ENCODE measurements at regions not wholly inside any gene's neighbourhood (a gene's known extent, or its start where the extent isn't known, plus 50 kb on each side); places are given as distances from the start of the nearest gene placed in this dataset.
A peak's percentile ranks its signal among the peaks of the same experiment; 100 is the strongest.
"Not testable (repeated sequence)": the region's sequence is repeated elsewhere in the genome, so short reads cannot be mapped to it uniquely, and the experiment has no call there.

GRCh38 chr12:33017029-33017428 lies 120.5 kb upstream of the PKP2 start:
- DNase-seq, result not testable (repeated sequence)

- no peak for DNase-seq
Measured at GRCh38 chr12:33012226-33012625, 115.6 kb upstream of the PKP2 start.

- no peak for DNase-seq
Measured at GRCh38 chr12:33006106-33006505, 109.5 kb upstream of the PKP2 start.

GRCh38 chr12:33000016-33000415 lies 103.4 kb upstream of the PKP2 start:
- no peak for DNase-seq

GRCh38 chr12:32997471-32997870 lies 100.9 kb upstream of the PKP2 start:
- peak; percentile 38 to 56 for DNase-seq

- DNase-seq, result no peak
Measured at GRCh38 chr12:32995623-32996022, 99.0 kb upstream of the PKP2 start.

GRCh38 chr12:32993404-32993803 lies 96.8 kb upstream of the PKP2 start:
- DNase-seq, result no peak

- DNase-seq, result no peak
Measured at GRCh38 chr12:32989705-32990104, 93.1 kb upstream of the PKP2 start.

GRCh38 chr12:32988982-32989381 lies 92.4 kb upstream of the PKP2 start:
- no peak for DNase-seq

- DNase-seq, result no peak
Measured at GRCh38 chr12:32987512-32987911, 90.9 kb upstream of the PKP2 start.

GRCh38 chr12:32983968-32984367 lies 87.4 kb upstream of the PKP2 start:
- DNase-seq, result peak; percentile 14 to 37

- DNase-seq, result no peak
Measured at GRCh38 chr12:32983332-32983731, 86.8 kb upstream of the PKP2 start.

GRCh38 chr12:32981139-32981538 lies 84.6 kb upstream of the PKP2 start:
- no peak for DNase-seq

- DNase-seq, result no peak
Measured at GRCh38 chr12:32975122-32975521, 78.5 kb upstream of the PKP2 start.

- no peak for DNase-seq
Measured at GRCh38 chr12:32970465-32971110, 74.0 kb upstream of the PKP2 start.

GRCh38 chr12:32964981-32965585 lies 68.5 kb upstream of the PKP2 start:
- DNase-seq, result no peak

- not testable (repeated sequence) for DNase-seq
Measured at GRCh38 chr12:32956418-32956817, 59.8 kb upstream of the PKP2 start.

GRCh38 chr12:32952681-32953080 lies 56.1 kb upstream of the PKP2 start:
- no peak for DNase-seq

- no peak for DNase-seq
Measured at GRCh38 chr12:32949815-32950214, 53.2 kb upstream of the PKP2 start.

- DNase-seq, result peak; percentile 18 to 40
Measured at GRCh38 chr12:32947206-32948067, 50.9 kb upstream of the PKP2 start.

GRCh38 chr12:32946504-32947131 lies 50.0 kb upstream of the PKP2 start:
- no peak for DNase-seq

Measured in NCI-H2081 (cell line).